Suppressor macrophage (primary cell): ENCODE measurements at regions not wholly inside any gene's neighbourhood (a gene's known extent, or its start where the extent isn't known, plus 50 kb on each side); places are given as distances from the start of the nearest gene placed in this dataset.

ENCODE experiments used
- DNase-seq, 4 experiments: peaks; one replicate each; pipeline ENCODE4 v3.0.0-alpha.2; 2020 to 2022

DNA sequence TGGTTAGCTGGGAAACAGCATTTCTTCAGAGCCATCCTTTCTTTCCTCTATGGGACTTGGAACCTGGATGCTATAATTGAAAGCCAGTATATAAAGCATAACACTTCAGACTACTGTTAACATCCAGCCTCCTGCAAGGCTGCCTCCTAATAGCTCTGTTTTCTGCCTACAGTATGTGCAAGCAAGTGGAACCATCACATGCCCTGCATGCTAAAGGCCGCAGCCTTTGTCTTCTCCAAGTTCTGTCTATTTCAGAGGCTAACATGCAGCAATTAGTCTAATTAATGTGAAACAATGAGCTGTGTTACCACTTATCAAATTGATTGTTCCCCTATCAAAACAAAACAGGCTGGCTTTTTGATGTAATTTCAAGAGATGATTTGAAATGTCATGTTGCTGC is 82.7 kb upstream of the ESRRG start:
- DNase-seq: no peak

DNA sequence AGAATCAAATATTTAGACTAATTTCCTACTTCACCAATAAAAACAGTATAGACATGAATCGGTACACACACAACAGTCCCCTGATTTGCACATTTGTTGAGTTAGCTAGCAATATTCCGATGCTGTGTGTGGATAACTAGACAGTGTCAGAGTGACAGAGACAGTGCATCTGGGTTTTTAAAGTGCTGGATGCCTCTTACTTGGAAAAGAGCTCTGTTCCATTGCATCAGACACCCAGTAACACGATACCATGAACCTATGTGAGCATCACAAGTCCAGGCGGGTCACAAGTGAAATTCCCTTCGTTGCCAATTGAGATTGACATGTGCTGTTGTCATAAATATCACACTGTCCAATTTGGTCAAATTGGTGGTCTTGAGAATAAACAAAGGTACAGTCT is 82.0 kb upstream of the ESRRG start:
- DNase-seq: no peak

- no peak for DNase-seq
Observed at GRCh38 chr1:216804111-216804510, 80.9 kb upstream of the ESRRG start.

DNA sequence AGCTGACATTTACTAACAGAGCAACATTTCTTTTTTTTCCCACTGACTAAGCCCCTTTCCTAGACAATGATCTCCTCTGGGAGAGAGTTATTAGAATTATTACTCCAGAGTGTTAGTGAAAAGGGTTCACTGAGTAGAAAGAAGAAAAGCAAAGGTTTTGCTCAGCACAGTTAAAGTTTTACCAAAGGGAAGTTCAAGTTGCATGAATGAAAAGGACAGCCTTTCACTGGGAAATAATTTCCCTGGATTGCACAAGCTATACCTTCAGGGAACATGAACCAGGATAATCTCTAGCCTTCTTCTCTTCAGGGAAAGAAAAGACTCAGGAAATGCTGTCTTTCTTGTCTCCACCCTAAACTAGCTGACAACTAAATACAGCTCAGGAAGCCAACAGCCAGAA is 71.4 kb upstream of the ESRRG start:
- DNase-seq: no peak

- no peak for DNase-seq
Observed at GRCh38 chr1:216793973-216794372, 70.7 kb upstream of the ESRRG start.

DNA sequence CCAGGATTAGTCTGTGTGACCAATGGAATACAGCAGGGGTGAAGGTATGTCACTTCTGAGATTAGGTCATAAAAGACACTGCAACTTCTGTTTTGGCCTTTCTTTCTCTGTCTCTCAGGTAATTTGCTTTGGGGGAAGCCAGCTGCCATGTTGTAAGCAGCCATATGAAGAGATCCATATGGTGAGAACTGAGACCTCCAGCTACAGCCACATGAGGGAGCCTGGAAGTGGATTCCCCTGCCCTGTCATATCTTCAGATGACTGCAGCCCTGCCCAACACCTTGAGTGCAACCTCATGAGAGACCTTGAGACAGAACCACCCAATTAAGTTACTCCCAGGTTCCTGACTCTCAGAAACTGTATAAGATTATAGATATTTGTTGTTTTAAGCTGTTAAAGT is 70.1 kb upstream of the ESRRG start:
- DNase-seq: no peak

DNA sequence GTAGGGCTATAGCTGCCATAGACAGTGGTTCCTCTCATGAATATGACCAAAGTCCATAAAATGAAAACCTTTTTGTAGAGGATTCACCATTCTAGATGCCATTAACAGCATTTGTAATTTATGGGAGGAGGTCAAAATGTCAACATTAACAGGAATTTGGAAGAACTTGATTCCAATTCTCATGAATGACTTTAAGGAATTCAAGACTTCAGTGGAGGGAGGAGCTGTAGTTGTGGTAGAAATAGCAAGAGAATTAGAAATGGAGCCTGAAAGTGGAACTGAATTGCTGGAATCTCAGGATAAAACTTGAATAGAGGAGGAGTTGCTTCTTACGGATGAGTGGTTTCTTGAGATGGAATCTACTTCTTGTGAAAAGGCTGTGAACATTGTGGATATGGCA is 65.4 kb upstream of the ESRRG start:
- no peak for DNase-seq

DNA sequence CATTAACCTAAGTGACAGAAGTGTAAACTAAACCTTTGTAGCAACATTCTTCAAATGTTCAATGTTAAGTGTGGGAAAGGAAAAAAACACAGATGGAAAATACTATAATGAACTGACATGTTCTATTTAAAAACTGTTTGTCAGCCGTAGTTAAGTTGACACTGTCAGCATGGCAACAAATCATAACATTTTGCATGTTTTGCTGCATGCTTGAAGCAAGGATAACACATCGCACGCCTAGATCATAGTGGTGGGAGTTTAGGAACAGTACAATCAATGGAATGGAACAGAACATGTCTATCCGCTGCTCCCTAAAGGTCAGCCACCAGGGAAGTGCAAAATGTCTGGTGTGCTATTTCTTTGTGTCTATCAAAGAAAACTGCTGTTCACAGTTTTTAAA is 62.5 kb upstream of the ESRRG start:
- DNase-seq: no peak

DNA sequence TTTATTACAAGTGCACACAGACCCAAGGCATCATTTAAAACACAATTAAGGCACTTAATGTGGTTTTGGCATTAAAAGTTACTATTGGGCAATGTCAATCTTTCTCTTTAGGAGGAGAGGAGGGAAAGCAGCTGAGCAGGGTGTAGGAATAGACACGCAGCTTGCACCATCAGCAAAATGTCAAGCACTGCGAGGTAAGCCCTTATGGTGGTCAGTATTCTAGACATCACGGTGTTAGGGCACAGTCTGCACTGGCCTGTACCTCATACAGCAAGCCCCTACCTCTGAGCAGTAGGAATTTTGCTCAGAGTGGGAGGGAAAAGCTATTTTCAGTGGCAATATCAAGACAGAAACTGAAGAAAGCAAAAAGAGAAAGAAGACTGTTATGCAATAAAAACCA is 62.0 kb upstream of the ESRRG start:
- DNase-seq: no peak

DNA sequence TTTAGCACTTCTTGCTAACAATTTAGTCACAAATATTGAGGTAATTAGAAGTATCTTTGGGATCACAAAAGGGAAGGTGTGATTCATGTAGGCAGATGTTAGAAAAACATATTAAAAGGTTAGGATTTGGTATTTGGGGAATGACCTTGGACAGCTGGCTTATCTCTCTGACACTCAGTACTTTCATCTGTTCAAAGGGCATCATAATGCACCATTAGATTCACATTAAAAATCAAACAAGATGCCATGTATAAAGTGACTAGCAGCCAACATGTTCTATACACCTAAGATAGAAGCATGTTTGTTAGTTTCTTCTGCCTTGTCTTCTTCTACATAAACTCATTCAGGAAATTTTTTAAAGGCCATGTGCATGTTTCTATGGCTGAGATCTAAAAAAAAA is 56.5 kb upstream of the ESRRG start:
- DNase-seq: no peak

GRCh38 chr1:216778737-216779136 is 55.5 kb upstream of the ESRRG start:
- DNase-seq: no peak

DNA sequence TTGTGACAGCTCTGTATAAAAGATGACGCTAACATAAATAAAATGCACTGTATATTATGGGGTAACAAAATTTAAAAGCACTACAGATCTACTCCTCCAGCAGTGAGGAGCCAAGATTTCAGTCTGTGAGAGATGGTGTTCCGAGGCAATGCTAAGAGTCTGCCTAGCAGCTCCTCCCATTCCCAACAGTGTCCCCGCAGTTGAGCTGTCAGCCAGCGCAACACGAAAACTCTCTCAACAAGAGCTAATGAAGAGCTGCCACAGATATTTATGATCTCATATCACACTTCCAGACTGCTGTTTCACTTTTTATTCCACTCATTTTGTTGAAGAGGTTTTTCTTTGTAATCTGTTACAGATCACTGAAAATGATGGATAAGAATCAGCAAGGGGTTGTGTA is 53.9 kb upstream of the ESRRG start:
- DNase-seq: no peak
